Raji (cell line): ENCODE measurements at regions not wholly inside any gene's neighbourhood (a gene's known extent, or its start where the extent isn't known, plus 50 kb on each side); places are given as distances from the start of the nearest gene placed in this dataset.

Experiments
- POLR2A ChIP-seq: IDR thresholded peaks from 2 replicates; pipeline ENCODE4 v1.6.1; 2011; ENCODE audit warnings: low read depth, low read length, control low read depth; ENCODE audit not compliant: insufficient read depth

DNA sequence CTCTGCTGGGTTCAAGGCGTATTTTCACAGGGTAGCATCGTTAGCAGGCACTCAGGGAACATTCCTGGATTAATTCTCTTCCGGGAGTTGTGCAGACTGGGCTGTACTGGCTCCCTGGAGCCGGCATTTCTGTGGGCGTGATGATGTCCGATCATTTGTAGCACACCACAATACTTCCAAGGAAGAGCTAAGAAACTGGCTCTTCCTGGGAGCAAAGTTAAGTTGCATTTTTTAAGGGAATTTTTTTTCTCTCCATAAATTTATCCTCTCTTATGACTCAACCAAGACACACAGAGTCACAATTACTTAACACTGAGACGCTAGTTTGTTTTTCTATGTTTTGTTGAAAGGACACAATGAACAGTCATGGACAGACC is 211.6 kb upstream of the FOXF1 start:
- TF ChIP-seq POLR2A: no peak

DNA sequence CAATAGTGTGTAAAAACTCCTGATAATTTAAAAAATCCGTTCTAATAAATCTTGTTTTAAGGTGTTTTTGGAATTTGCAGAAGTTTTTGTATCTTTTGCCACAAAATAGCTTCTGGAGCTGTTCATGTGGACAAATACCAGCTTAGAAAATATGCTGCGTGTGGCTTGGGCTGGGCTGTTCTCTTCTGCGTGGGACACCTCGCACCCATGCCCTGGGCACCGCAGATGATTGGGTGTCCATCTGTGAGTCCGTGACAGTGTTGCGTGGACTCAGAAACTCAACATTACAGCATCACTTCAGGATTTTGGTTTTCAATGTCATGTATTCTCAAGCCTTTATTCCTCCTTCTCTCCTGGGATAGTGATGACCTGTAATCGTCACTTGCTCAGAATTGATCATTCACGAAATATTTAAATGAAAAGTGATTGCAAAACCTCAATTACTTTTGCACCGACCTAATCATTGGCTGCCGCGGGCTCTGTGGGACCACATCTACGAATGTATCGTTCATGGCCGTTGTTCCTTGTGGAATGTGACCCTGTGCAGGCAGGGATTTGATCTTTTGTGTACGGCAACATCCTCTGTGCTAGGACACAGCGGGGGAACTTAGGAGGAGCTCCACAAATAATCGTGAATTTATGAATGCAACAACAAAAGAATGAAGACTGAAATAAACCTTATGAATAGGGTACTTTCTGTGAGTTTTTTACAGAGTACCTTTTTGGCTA is 210.3 kb upstream of the FOXF1 start:
- TF ChIP-seq POLR2A: no peak

DNA sequence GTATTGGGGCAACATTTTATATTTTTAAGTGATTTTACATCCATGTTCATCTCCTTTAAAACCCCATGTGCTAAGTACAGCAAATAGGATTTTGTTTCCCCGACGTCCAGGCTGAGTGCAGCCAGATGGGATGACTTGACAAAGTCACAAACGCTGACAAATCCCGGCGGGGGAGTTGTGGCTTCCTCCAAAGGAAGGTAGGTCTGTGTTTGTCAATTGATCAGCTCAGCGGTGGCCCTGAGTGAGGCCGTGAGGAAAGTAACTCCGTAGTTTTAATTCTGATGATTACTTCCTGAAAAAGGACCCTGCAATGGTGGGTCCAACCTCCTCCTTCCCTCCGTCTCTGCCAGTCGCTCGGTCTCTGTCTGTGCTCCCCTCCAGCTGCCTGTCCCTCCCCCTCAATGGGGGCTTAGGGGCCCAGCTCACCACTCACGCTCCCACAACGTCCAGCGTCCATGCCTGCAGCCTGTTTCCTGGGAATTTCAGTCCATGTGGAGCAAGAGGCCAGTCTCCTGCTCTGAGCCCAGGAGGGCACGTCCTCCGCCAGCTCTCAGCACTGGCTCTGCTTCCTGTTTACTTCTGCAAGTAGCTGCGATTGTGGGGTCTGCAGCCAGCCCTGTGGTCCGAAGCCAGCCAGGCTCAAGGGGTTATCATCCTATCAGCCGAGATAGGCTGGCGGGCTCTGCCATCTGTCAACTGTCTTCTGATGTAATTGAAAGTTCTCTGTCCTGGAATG is 209.4 kb upstream of the FOXF1 start:
- TF ChIP-seq POLR2A: no peak

- TF ChIP-seq POLR2A: no peak
Observed at GRCh38 chr16:86302421-86303109, 207.8 kb upstream of the FOXF1 start.

GRCh38 chr16:86303787-86304678 is 206.3 kb upstream of the FOXF1 start:
- no peak for TF ChIP-seq POLR2A

DNA sequence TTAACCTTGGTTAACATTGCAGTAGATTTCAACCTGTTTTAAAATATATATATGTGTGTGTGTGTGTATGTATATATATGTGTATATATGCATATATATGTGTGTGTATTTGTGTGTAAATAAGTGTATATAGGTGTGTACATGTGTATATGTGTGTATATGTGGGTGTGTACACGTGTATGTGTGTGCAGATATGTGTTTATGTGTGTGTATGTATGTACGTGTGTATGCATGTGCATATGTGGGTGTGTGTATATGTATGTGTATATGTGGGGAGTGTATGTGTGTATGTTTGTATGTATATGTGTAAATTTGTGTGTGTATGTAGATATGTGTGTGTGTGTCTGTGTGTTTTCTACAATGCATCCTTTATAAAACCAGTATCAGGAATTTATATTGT is 205.5 kb upstream of the FOXF1 start:
- TF ChIP-seq POLR2A: no peak

DNA sequence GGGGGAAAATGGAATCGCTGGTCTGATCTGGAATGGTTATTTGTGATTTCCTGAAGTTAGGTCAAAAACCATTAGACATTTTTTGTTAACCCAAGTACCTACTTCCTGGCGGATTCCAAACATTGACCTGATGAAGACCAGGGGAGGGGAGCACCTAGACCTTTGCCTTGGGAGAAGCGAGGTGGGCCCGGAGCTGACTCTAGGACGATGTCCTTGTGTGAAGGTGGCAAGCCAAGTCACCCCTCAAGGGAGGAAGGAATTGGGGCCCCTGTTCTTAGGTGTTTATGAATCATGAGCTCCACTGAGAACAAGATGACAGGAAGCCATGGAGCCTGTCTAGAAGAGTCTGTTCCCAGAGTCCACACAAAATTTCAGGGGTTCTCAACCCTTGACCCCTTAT is 204.9 kb upstream of the FOXF1 start:
- no peak for TF ChIP-seq POLR2A

DNA sequence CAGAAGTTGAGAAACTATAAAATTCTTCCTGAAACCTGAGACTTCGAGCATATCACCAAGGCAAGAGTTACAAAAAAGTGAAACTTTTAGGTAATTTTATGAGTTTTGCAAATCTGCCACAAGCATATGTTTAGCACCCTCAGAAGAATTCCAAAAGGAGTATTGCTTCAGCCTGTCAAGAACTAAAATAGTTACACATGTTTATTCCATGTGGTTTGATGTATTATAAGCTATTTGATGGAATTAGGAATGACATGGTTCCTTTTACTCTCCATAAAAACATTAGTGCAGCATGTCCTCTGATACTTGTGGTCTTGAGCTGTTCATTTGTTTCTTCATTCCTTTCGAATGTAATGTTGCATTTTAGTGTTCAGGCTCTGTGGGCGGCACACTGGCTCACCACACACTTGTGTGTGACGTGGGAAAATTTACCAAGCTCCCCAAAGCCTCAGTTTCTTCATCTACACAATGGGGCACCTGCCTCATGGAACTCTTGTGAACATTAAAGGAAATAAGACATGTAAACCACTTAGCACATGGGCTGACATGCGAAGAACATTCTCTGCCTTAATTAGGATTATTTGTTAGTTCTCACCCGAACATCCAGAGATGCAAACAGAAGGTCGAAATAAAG is 204.2 kb upstream of the FOXF1 start:
- no peak for TF ChIP-seq POLR2A

DNA sequence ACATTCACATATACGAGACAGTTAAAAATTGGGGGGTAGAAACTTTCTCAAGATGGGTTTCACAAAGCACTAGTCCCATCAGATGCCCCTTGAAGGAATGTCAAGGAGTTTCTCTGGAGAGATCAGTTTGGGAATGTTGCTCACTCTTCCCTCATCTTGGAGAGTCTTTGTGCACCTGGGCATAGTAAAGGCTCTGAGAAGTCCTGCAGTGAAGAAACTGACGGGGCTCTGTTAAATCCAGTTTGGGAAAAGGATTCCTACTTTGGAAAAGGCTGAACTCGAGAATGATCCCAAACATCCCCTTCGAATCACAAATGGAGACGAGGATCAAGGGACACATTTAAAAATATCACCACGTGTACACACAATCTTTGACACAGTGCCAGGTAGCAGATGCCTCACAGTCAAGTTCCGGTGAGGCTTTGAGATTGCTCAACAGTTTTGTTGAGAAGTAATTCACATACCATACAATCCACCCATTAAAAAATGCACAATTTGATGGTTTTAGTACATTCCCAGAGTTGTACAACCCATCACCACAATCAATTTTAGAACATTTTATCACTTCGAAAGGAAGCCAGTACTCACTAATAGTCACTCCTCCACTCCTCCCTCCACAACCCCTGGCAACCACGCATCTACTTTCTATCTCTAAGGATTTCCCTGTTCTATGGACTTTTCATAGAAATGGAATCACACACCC is 203.4 kb upstream of the FOXF1 start:
- no peak for TF ChIP-seq POLR2A

DNA sequence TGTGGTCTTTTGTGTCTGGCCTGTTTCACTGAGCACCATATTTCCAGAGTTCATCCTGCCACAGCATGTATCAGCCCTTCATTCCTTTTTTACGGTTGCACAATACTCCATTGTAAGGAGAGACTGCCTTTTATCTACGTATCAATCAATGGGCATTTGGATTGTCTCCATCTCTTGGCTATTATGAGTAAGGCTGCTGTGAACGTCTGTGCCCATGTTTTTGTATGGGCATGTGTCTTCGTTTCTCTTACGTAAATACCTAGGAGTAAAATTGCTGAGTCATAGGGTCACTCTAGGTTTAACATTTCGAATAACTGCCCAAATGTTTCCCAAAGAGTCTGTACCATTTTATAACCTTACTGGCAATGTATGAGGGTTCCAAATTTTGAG is 202.8 kb upstream of the FOXF1 start:
- no peak for TF ChIP-seq POLR2A

DNA sequence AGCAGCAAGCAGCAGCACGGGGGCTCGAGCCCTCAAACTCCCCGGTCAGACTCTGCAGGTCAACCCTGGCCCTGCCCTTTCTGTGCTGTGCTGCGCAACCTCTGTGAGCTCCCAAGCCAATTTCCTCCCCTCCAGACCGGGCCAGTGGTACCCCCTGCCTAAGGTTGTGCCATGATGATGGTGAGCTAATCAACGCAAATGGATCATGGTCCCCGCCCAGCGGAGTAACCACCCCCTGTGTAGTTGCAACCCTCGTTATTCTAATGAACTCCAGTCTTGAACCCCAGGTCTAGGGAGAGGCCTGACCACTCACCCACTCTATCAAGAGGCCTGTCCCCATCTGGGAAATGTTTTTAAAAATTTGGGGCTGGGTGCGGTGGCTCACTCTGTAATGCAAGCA is 201.8 kb upstream of the FOXF1 start:
- no peak for TF ChIP-seq POLR2A

- TF ChIP-seq POLR2A: no peak
Observed at GRCh38 chr16:86313631-86314030, 196.7 kb upstream of the FOXF1 start.

DNA sequence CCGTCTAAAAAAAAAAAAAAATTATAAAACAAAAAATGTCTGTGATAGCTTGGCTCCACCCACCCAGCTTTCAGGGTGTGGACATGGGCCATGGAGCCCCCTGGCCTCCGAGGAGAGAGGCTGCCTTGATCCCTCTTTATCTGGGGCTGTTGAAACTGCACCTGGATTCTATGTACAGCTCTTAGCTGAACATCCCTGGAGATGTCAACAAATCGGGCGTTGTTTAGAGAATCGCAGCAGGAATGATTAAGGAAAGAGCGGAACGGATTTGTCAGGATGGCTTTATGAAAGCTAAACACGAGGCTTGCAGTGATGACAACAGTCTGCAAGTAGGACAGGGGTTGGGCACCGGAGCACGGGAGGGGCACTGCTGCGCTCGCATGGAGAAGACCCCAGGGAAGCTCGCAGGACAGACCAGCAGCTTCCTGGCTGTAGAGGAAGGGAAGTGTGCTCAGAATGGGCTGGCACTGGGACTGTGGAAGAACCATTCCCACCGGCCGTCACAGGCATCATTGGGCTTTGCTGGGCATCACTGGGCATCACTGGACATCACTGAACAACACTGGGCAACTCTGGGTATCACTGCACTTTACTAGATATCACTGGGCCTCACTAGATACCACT is 195.8 kb upstream of the FOXF1 start:
- TF ChIP-seq POLR2A: no peak
